Islet precursor cell (in vitro differentiated cells): ENCODE measurements at regions not wholly inside any gene's neighbourhood (a gene's known extent, or its start where the extent isn't known, plus 50 kb on each side); places are given as distances from the start of the nearest gene placed in this dataset.

Experiments
- DNase-seq: peaks from one replicate; pipeline ENCODE4 v3.0.0-alpha.2; 2018

- no peak for DNase-seq
Observed at GRCh38 chr1:88036345-88037014, 647.6 kb upstream of the PKN2 start.

DNA sequence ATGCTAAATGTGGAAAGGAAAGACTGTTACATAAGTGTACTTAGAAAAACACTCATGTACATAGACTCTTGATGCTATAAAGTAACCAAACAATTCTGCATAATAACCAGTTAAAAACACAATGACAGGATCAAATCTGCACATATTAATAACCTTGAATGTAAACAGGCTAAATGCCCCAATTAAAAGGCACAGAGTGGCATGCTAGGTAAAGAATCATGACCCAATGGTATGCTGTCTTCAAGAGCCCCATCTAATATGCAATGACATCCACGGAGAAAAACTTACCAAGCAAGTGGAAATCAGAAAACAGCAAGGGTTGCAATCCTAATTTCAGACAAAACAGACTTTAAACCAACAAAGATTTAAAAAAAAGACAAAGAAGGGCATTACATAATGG is 644.8 kb upstream of the PKN2 start:
- no peak for DNase-seq

DNA sequence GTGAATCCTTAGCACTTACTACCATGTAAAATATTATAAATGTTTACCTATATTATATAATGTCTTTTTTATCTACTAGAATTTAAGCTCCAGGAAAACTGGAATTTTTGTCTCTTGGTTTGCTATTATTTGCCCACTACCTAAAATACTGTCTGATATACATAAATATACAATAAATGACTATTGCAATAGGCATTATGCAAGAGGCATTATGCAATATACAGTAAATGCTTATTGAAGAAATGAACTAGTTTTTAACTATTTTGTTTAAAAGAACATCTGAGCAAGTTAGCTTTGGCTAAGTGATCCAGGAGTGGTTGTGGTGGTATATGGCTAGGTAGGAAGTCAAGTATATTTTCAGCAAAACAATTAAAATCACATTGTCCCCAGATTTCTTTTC is 640.2 kb upstream of the PKN2 start:
- no peak for DNase-seq

DNA sequence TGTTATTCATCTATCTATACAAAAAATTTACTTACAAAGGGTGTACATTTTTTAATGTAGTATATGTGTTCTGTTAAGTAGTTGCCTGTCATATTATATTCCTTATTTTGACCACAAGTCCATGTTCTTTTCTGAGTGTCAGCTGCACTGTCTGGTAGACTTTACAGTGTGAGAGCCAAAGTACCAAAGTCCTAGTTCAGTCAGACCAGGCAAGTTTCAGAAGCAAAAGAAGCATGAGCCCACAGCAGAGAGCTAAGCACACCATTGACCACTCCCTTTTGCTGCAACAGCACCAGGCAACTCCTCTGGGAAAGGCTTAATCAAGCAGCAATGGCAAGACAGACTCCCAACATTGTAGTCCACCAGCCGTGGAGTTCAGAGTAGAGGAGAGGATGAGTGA is 631.9 kb upstream of the PKN2 start:
- no peak for DNase-seq

DNA sequence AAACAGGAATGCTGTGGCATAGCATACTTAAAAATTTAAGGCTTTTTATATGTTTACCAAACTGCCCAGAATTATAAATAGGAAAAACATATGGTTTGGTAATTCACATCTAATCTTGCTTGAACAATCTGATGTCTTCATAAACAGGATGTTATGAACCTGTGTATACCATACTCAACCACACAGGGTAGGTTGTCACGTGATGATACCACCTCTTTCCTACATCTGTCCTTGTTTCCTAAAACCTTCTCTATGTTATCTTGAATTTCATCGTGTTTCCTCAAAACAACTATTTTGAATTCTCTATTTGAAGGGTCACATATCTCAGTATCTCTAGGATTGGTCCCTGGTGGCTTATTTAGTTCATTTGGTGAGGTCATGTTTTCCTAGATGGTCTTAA is 631.0 kb upstream of the PKN2 start:
- DNase-seq: no peak

DNA sequence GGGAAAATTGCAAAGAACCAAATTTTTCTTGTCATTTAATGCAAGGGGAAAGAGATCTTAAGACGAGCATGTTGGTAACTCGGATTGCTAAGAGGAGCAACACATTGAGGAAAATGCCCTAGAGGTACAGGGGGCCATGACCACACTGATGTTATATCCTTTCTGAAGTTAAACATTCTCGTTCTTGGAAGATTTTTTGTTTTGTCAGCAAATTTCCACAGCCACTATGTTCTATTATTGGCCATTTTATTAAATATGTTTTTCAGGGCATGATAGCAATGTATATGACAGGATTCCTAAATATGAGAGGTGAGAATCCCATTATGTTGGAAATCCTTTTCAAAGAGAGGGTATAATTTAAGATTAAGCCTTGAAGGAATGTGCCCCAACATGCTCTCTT is 627.2 kb upstream of the PKN2 start:
- no peak for DNase-seq

DNA sequence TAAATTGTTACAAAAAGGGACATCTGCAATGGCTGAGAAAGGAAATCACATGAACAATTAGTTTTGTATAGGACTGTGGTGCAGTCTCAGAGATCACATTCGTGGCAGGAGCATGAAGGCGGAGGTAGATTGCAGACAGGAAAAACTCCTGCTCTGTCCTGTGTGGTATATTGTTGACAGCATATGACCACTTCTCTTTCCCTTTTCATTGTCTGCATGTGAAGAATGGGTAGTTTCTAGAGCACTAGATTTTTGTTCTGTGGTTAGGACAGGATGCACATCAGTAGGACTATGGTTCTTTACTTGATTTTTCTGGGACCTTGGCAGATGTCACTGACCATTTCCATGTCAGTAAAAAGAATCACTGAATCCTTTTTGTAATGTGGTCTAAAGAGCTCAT is 625.9 kb upstream of the PKN2 start:
- no peak for DNase-seq

GRCh38 chr1:88060112-88060673 is 623.9 kb upstream of the PKN2 start:
- no peak for DNase-seq

DNA sequence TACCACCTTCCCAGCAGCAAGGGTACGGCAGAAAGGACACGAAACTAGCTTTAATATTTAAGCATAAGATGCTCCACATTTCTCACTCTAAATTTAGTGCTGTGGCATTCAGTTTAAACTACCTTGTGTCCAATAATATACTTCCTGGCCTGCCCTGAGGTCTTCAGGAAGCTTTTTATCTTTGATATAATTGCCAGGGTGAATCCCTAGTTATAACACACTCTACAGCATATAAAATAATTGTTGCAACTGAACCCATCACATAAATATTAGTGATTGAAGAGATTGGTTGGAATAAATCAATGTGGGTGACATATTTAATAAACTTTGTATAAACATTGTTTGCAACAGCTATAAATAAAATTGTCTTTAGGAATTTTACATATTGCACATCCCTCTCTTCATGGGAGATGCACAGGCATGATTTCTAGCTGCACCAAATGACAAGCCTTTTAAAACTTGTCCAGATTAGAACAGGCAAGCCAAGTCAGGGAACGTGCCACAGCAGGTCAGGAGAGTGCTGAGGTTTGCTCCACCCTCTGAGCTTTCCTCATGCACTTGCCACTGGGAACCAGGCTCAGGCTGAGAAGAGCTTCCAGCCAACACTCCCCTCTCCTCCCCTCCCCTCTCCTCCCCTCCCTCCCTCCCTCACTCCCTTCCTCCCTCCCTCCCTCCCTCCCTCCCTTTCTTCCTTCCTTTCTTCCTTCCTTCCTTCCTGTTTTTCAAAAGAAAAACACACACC is 623.2 kb upstream of the PKN2 start:
- DNase-seq: peak; percentile 79

- peak; percentile 78 for DNase-seq
Observed at GRCh38 chr1:88061492-88062177, 622.4 kb upstream of the PKN2 start.

GRCh38 chr1:88062650-88063153 is 621.4 kb upstream of the PKN2 start:
- no peak for DNase-seq

GRCh38 chr1:88063605-88064004 is 620.5 kb upstream of the PKN2 start:
- DNase-seq: no peak

DNA sequence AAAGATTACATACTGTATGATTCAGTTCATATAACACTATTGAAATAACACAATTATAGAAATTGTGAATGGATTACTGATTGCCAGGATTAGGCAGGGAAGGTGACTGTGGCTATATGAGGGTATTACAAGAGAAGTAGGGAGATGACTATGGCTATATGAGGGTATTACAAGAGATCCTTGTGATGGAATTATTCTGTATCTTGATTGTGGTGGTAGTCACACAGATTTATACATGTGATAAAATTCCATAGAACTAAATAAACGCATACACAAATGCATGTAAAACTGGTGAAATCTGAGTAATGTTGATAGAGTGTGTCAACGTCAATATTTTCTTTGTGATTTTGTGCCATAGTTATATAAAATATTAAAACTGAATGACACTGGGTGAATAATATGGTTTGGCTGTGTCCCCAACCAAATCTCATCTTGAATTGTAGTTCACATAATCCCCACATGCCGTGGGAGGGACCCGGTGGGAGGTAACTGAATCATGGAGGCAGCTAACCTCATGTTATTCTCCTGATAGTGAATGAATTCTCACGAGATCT is 615.6 kb upstream of the PKN2 start:
- DNase-seq: no peak

- no peak for DNase-seq
Observed at GRCh38 chr1:88070956-88071355, 613.1 kb upstream of the PKN2 start.

DNA sequence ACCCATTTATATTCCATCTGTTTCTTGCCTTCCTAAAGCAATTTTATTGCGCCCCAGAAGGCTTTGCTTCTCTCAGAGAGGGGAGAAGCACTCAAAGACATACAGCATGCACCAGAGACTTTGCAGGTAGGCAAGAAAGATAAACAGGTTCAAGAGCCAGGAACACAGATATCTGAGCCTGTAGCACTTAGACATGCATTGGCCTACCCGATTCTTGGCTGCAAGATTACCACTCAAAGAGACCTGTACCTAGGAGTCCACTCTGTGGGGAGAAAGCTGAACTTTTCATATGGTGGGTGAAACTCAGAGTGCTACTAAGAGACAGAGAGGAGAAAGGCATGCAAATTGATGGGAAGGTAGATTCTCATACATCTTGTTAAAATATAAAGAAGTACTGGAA is 609.4 kb upstream of the PKN2 start:
- no peak for DNase-seq

DNA sequence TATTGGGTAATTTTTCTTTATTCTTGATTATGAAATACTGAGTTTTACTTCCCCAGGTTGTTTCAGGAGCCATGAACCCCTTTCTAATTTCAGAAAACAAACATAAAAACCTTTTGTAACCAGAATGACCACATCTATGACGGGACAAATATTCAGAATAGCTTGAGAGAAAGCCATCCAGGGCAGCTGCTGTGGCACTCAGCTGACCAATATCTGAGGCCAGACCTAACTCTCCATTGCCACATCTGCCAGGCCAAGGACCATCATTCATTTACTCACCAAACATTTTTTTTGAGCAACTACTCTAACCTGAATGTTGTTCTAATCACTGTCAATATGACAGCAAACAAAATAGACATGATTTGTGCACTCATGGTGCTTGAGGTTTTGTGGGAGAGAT is 608.3 kb upstream of the PKN2 start:
- no peak for DNase-seq

GRCh38 chr1:88079036-88079435 is 605.0 kb upstream of the PKN2 start:
- DNase-seq: peak; percentile 71

DNA sequence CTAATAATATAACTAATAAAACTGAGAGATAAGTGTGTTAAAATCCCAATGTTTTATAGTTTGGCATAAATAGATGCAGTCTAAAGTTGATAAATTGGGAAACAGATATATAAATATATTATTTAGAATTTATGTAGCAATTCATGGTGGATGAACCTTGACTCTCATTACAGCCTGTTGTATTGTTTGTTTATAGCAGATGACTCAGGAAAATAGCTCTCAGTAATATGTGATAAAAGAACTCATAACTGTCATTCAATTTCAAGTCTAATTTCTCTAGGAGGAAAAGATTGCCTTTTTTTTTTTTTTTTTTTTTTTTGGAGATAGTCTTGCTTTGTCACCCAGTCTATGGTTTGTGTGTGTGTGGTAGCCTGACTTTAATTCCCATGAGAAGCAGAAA is 603.2 kb upstream of the PKN2 start:
- DNase-seq: no peak

DNA sequence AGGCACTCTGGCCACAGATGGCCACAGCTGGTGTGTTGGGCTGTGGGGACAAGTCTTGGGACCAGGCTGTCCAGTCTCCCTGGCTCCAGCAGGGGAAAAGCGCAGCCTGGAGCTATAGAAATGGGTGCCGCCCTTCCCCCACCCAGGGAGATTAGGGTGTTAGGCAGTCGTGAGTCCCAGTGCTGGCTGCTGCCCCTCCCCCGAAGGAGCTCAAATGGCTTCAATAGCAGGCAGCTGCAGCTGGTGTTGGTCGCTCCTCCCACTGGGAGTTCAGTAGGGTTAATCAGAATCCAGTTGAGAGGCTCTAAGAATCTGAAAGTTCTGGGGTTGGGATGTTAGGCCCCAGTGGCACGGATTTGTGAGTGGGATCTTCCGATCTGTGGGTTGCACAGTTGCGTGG is 595.6 kb upstream of the PKN2 start:
- DNase-seq: no peak

DNA sequence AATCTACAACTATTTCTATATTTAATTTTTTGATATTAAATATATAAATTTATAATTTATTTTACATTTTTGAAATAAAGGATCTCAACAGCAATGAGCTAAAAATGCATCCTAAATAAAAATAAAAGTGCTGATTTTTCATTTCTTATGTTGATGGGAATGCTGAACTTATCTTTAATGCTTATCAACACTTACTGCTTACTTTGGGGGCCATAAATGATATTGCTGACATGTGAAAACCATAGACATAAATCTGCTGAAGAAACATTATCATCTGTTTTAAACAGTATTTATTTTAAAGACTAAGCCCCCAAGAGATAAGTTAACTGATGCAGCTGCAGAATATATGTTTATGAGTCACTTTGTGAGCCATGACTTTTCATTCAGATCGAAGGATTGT is 594.1 kb upstream of the PKN2 start:
- DNase-seq: no peak

DNA sequence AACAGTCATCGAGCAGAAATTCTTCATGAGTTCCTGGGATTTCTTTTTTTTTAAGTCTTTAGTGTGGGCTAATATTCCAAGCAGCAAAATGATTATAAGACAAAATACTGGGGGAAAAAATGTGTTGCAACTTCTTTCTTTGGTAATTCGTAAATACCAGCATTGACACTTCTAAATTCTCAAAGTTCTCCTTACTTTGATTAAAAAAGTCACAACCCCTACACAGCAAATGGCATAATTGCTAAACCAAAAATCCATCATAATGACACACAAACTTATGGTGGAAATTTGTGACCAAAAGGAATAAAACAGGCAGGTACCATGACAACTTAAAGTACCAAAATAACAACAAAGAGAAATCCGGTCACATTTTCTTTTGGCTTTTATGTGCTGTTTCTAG is 585.2 kb upstream of the PKN2 start:
- no peak for DNase-seq

DNA sequence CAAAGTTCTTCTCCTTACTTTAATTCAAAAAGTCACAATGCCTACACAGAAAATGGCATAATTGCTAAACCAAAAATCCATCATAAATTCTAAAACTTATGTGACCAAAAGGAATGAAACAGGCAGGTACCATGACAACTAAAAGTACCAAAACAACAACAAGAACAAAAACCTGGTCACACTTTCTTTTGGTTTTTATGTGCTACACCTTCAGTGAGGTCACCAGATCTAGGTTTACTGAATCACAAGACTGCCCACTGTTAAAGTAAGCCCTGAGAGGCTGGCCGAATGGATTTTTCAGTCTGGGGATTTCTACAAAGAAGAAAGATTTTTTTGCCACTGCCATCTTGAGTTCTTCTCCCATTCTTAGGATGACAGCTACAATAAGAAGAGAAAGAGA is 583.0 kb upstream of the PKN2 start:
- DNase-seq: no peak

DNA sequence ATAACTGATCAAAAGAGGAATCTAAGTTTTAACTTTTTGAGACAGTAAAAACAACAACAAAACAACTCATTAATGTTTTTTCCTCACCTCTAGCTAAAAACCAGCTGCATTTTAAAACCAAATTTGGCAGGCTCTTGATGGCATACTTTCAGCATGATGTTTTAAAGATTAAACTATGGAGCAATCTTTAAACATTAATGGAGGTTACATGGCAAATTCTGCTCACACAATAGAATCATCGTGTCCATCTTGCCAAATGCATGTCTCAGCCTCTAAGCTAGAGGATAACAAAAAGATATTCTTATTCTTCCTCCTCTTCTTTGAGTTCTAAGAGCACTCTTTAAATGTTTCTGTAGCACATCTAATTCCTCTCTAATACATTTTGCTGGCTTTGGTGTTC is 579.8 kb upstream of the PKN2 start:
- DNase-seq: no peak

- no peak for DNase-seq
Observed at GRCh38 chr1:88104886-88105285, 579.2 kb upstream of the PKN2 start.
